SJSA1 (cell line): ENCODE measurements at regions not wholly inside any gene's neighbourhood (a gene's known extent, or its start where the extent isn't known, plus 50 kb on each side); places are given as distances from the start of the nearest gene placed in this dataset.
"Not testable (repeated sequence)": the region's sequence is repeated elsewhere in the genome, so short reads cannot be mapped to it uniquely, and the experiment has no call there.

Source experiments
- DNase-seq, 2 experiments: peaks; one replicate each; pipeline ENCODE4 v3.0.0-alpha.2; 2015 to 2020; ENCODE audit warnings: low spot score in 2 of 2, low read depth in 1 of 2
- H3K27ac ChIP-seq: fragments of 250-450 bp; sonication (Bioruptor Pico); 2 replicates; pipeline ENCODE4 v1.5.1; 2020; ENCODE audit warnings: mild to moderate bottlenecking, moderate library complexity
- H3K27me3 ChIP-seq: fragments of 250-450 bp; sonication (Bioruptor Pico); replicated peaks from 2 replicates; pipeline ENCODE4 v1.5.1; 2020; ENCODE audit warnings: mild to moderate bottlenecking, moderate library complexity
- H3K36me3 ChIP-seq: fragments of 250-450 bp; sonication (Bioruptor Pico); 2 replicates; pipeline ENCODE4 v1.5.1; 2020; ENCODE audit warnings: mild to moderate bottlenecking
- H3K4me1 ChIP-seq: fragments of 250-450 bp; sonication (Bioruptor Pico); replicated peaks from 2 replicates; pipeline ENCODE4 v1.6.1; 2021; ENCODE audit warnings: mild to moderate bottlenecking
- H3K4me3 ChIP-seq: fragments of 250-450 bp; sonication (Bioruptor Pico); 2 replicates; pipeline ENCODE4 v1.5.1; 2020; ENCODE audit warnings: mild to moderate bottlenecking
- H3K9me3 ChIP-seq: fragments of 250-450 bp; sonication (Bioruptor Pico); replicated peaks from 2 replicates; pipeline ENCODE4 v1.5.1; 2020; ENCODE audit warnings: mild to moderate bottlenecking

- Histone ChIP-seq H3K9me3 (no peaks in the 10 kb centered on the region), H3K27ac (no peak overlapping the region), H3K36me3 (no peaks in the 10 kb centered on the region), H3K4me1 (no peaks in the 10 kb centered on the region), H3K27me3 (no peaks in the 10 kb centered on the region), H3K4me3 (no peak overlapping the region)
- DNase-seq, result no peak
Observed at GRCh38 chr11:29634744-29635143, 382.1 kb downstream of the KCNA4 start.

GRCh38 chr11:29634244-29634643 is 382.6 kb downstream of the KCNA4 start:
- Histone ChIP-seq H3K36me3 (no peaks in the 10 kb centered on the region), H3K9me3 (no peaks in the 10 kb centered on the region), H3K27ac (no peak overlapping the region), H3K4me1 (no peaks in the 10 kb centered on the region), H3K27me3 (no peaks in the 10 kb centered on the region), H3K4me3 (no peak overlapping the region)
- DNase-seq, result no peak

- H3K27ac ChIP-seq, result no peak overlapping the region
- no peaks in the 10 kb centered on the region for H3K27me3 ChIP-seq
- no peak overlapping the region for H3K4me3 ChIP-seq
- H3K36me3 ChIP-seq, result no peaks in the 10 kb centered on the region
- no peak for DNase-seq
- no peaks in the 10 kb centered on the region for H3K9me3 ChIP-seq
- H3K4me1 ChIP-seq, result no peaks in the 10 kb centered on the region
Observed at GRCh38 chr11:29629286-29629685, 387.5 kb downstream of the KCNA4 start.

GRCh38 chr11:29628609-29629008 is 388.2 kb downstream of the KCNA4 start:
- no peak overlapping the region for H3K27ac ChIP-seq
- no peaks in the 10 kb centered on the region for H3K27me3 ChIP-seq
- DNase-seq, result no peak
- no peaks in the 10 kb centered on the region for H3K9me3 ChIP-seq
- H3K4me1 ChIP-seq, result no peaks in the 10 kb centered on the region
- H3K4me3 ChIP-seq, result no peak overlapping the region
- H3K36me3 ChIP-seq, result no peaks in the 10 kb centered on the region

GRCh38 chr11:29627541-29627940 is 389.3 kb downstream of the KCNA4 start:
- H3K36me3 ChIP-seq, result no peaks in the 10 kb centered on the region
- DNase-seq, result no peak
- no peaks in the 10 kb centered on the region for H3K4me1 ChIP-seq
- no peaks in the 10 kb centered on the region for H3K9me3 ChIP-seq
- H3K4me3 ChIP-seq, result no peak overlapping the region
- H3K27me3 ChIP-seq, result no peaks in the 10 kb centered on the region
- H3K27ac ChIP-seq, result no peak overlapping the region

- Histone ChIP-seq H3K9me3 (no peaks in the 10 kb centered on the region), H3K4me3 (no peak overlapping the region), H3K36me3 (no peaks in the 10 kb centered on the region), H3K27me3 (no peaks in the 10 kb centered on the region), H3K4me1 (no peaks in the 10 kb centered on the region), H3K27ac (no peak overlapping the region)
- no peak for DNase-seq
Observed at GRCh38 chr11:29623144-29623722, 393.6 kb downstream of the KCNA4 start.

- no peak for DNase-seq
- H3K9me3 ChIP-seq, result no peaks in the 10 kb centered on the region
- H3K4me3 ChIP-seq, result no peak overlapping the region
- H3K27me3 ChIP-seq, result no peaks in the 10 kb centered on the region
- H3K4me1 ChIP-seq, result no peaks in the 10 kb centered on the region
- no peak overlapping the region for H3K27ac ChIP-seq
- H3K36me3 ChIP-seq, result no peaks in the 10 kb centered on the region
Observed at GRCh38 chr11:29616611-29617010, 400.2 kb downstream of the KCNA4 start.

GRCh38 chr11:29612423-29612822 is 404.4 kb downstream of the KCNA4 start:
- no peaks in the 10 kb centered on the region for H3K9me3 ChIP-seq
- H3K36me3 ChIP-seq, result no peaks in the 10 kb centered on the region
- H3K4me3 ChIP-seq, result no peak overlapping the region
- DNase-seq, result no peak
- H3K27ac ChIP-seq, result no peak overlapping the region
- no peaks in the 10 kb centered on the region for H3K27me3 ChIP-seq
- H3K4me1 ChIP-seq, result no peaks in the 10 kb centered on the region

- Histone ChIP-seq H3K4me1 (no peaks in the 10 kb centered on the region), H3K9me3 (no peaks in the 10 kb centered on the region), H3K4me3 (no peak overlapping the region), H3K27ac (no peak overlapping the region), H3K36me3 (no peaks in the 10 kb centered on the region), H3K27me3 (no peaks in the 10 kb centered on the region)
- no peak for DNase-seq
Observed at GRCh38 chr11:29606330-29607031, 410.3 kb downstream of the KCNA4 start.

- H3K4me1 ChIP-seq, H3K36me3 ChIP-seq: not testable (repeated sequence)
Observed at GRCh38 chr11:29600151-29600575, 416.7 kb downstream of the KCNA4 start.

GRCh38 chr11:29584342-29584741 is 432.5 kb downstream of the KCNA4 start:
- no peak overlapping the region for H3K27ac ChIP-seq
- H3K9me3 ChIP-seq, result no peaks in the 10 kb centered on the region
- no peaks in the 10 kb centered on the region for H3K36me3 ChIP-seq
- no peaks in the 10 kb centered on the region for H3K4me1 ChIP-seq
- H3K27me3 ChIP-seq, result no peaks in the 10 kb centered on the region
- no peak overlapping the region for H3K4me3 ChIP-seq
- no peak for DNase-seq

More at GRCh38 chr11:29600151-29600575, 416.7 kb downstream of the KCNA4 start:
- H3K9me3 ChIP-seq, H3K27ac ChIP-seq, H3K27me3 ChIP-seq, DNase-seq, H3K4me3 ChIP-seq: not testable (repeated sequence)

- H3K36me3 ChIP-seq, result no peaks in the 10 kb centered on the region
- H3K27me3 ChIP-seq, result 0 out of 2 replicates have a peak, but pooled peaks cover 2% of the 10 kb centered on the region
- no peak overlapping the region for H3K27ac ChIP-seq
- H3K4me3 ChIP-seq, result no peak overlapping the region
- no peaks in the 10 kb centered on the region for H3K9me3 ChIP-seq
- no peak for DNase-seq
- no peaks in the 10 kb centered on the region for H3K4me1 ChIP-seq
Observed at GRCh38 chr11:29578806-29579205, 438.0 kb downstream of the KCNA4 start.

GRCh38 chr11:29564486-29564885 is 452.3 kb downstream of the KCNA4 start:
- H3K4me3 ChIP-seq, result no peak overlapping the region
- no peak for DNase-seq
- H3K27ac ChIP-seq, result no peak overlapping the region
- no peaks in the 10 kb centered on the region for H3K4me1 ChIP-seq
- no peaks in the 10 kb centered on the region for H3K27me3 ChIP-seq
- no peaks in the 10 kb centered on the region for H3K36me3 ChIP-seq
- no peaks in the 10 kb centered on the region for H3K9me3 ChIP-seq

GRCh38 chr11:29562183-29562582 is 454.6 kb downstream of the KCNA4 start:
- DNase-seq, result no peak
- H3K27ac ChIP-seq, result no peak overlapping the region
- no peaks in the 10 kb centered on the region for H3K9me3 ChIP-seq
- no peaks in the 10 kb centered on the region for H3K36me3 ChIP-seq
- no peaks in the 10 kb centered on the region for H3K4me1 ChIP-seq
- no peaks in the 10 kb centered on the region for H3K27me3 ChIP-seq
- no peak overlapping the region for H3K4me3 ChIP-seq

- Histone ChIP-seq H3K4me3 (no peak overlapping the region), H3K9me3 (no peaks in the 10 kb centered on the region), H3K27ac (no peak overlapping the region), H3K4me1 (no peaks in the 10 kb centered on the region), H3K36me3 (no peaks in the 10 kb centered on the region), H3K27me3 (no peaks in the 10 kb centered on the region; the same call in 1 of the 2 replicates)
- DNase-seq, result no peak
Observed at GRCh38 chr11:29553990-29554389, 462.8 kb downstream of the KCNA4 start.
